GM12874 (cell line): ENCODE measurements at regions not wholly inside any gene's neighbourhood (a gene's known extent, or its start where the extent isn't known, plus 50 kb on each side); places are given as distances from the start of the nearest gene placed in this dataset.

Experiments used
- CTCF ChIP-seq: IDR thresholded peaks from 2 replicates; pipeline ENCODE4 v1.5.1; 2011; ENCODE audit warnings: low read depth, mild to moderate bottlenecking, control low read depth, low read length, moderate library complexity; ENCODE audit not compliant: insufficient read depth

GRCh38 chr3:139218046-139218445 lies 125.8 kb upstream of the MRPS22 start:
- TF ChIP-seq CTCF = no peak

GRCh38 chr3:139219463-139219862 lies 124.4 kb upstream of the MRPS22 start:
- TF ChIP-seq CTCF = no peak

GRCh38 chr3:139222100-139222657 lies 121.6 kb upstream of the MRPS22 start:
- TF ChIP-seq CTCF = no peak

- no peak for TF ChIP-seq CTCF
Observed at GRCh38 chr3:139225548-139225947, 118.3 kb upstream of the MRPS22 start.

GRCh38 chr3:139226731-139227130 lies 117.1 kb upstream of the MRPS22 start:
- TF ChIP-seq CTCF = no peak

GRCh38 chr3:139227165-139227564 lies 116.7 kb upstream of the MRPS22 start:
- no peak for TF ChIP-seq CTCF

- no peak for TF ChIP-seq CTCF
Observed at GRCh38 chr3:139227827-139228226, 116.0 kb upstream of the MRPS22 start.
